A673 (cell line): ENCODE measurements at regions not wholly inside any gene's neighbourhood (a gene's known extent, or its start where the extent isn't known, plus 50 kb on each side); places are given as distances from the start of the nearest gene placed in this dataset.

ENCODE experiments used
- CTCF ChIP-seq: fragments of 300-800, 200-600 bp; sonication (generic); conservative IDR thresholded peaks from 2 replicates; pipeline ENCODE4 v1.5.1; 2017; ENCODE audit warnings: low read depth, mild to moderate bottlenecking, antibody characterized with exemption, low read length, moderate library complexity, mixed read lengths
- EZH2 ChIP-seq: fragments of 200-600 bp; sonication (generic); IDR thresholded peaks from 2 replicates; pipeline ENCODE4 v1.6.1; 2017; ENCODE audit warnings: borderline replicate concordance, low read depth, mild to moderate bottlenecking, mixed read lengths, antibody characterized with exemption, low read length; ENCODE audit not compliant: poor library complexity, severe bottlenecking

GRCh38 chr17:77394540-77395295 lies 253.9 kb downstream of the SEC14L1 start:
- no peak for TF ChIP-seq CTCF
- TF ChIP-seq EZH2, result no peak
